HL-60/S4 treated with phorbol 12-myristate 13-acetate at 8.2 ng/mL for 4 days and 3 days (cell line): ENCODE measurements at regions not wholly inside any gene's neighbourhood (a gene's known extent, or its start where the extent isn't known, plus 50 kb on each side); places are given as distances from the start of the nearest gene placed in this dataset.

Experiments
- in situ Hi-C: fragments of 300-500 bp; cut with MboI; formaldehyde crosslinking; loops from 2 replicates; pipeline ENCODE4 v1.15.0; 2022; ENCODE audit warnings: low sequenced_read_pairs

DNA sequence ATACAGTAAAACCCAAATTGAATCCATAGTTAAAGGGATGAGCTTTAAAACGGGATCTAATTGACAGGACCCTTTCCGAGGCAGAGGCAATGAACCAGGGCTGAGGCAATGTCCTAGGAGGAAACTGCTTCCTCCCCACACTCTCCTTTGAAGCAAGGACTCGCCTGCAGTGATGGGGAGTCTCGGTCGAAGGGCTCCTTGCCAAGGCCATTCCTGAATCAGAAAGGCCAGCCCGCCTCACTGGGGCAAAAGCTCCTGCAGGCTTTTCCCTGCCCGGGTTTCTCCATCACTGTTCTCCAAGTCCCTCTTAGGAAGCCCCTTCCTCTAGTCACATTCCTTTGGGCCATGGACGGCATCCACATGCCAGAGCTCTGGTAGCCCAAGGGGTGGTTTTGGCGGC is 132.0 kb downstream of the RBFOX3 start:
- in situ Hi-C loops, result no loop called here

- in situ Hi-C loops, result no loop called here
Observed at GRCh38 chr17:79478051-79478461, 132.8 kb downstream of the RBFOX3 start.

GRCh38 chr17:79476074-79476652 is 134.7 kb downstream of the RBFOX3 start:
- in situ Hi-C loops, result no loop called here

DNA sequence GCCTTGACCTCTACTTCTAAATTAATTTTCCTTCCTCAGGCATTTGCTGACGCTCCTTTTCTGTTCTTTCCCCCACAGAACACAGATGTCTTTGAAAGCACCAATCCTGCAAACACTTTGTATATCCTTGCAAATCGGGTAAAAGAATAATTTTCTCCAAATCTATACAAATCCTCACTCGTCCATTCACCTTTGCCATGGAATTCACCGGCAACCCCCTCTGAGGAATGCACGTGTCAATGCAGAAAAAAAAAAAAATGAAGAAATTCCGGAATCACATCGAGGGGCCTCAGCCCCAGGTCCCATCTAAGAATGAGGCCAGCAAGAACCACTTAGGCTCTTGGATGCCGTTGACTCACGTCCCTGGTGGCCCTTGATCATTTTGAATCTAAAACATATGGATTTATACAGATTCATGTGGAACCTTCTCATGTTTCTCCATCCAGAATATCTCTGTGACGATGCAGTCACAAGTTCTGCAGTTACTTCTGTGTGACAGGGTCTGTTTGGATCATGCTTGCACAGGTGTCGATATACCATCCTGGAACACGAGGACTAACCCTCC is 136.9 kb downstream of the RBFOX3 start:
- in situ Hi-C loops, result no loop called here

GRCh38 chr17:79473111-79473875 is 137.6 kb downstream of the RBFOX3 start:
- in situ Hi-C loops, result no loop called here

- in situ Hi-C loops, result no loop called here
Observed at GRCh38 chr17:79470754-79471153, 140.1 kb downstream of the RBFOX3 start.

- in situ Hi-C loops, result no loop called here
Observed at GRCh38 chr17:79469646-79470045, 141.2 kb downstream of the RBFOX3 start.

- in situ Hi-C loops, result no loop called here
Observed at GRCh38 chr17:79468183-79468944, 142.5 kb downstream of the RBFOX3 start.

DNA sequence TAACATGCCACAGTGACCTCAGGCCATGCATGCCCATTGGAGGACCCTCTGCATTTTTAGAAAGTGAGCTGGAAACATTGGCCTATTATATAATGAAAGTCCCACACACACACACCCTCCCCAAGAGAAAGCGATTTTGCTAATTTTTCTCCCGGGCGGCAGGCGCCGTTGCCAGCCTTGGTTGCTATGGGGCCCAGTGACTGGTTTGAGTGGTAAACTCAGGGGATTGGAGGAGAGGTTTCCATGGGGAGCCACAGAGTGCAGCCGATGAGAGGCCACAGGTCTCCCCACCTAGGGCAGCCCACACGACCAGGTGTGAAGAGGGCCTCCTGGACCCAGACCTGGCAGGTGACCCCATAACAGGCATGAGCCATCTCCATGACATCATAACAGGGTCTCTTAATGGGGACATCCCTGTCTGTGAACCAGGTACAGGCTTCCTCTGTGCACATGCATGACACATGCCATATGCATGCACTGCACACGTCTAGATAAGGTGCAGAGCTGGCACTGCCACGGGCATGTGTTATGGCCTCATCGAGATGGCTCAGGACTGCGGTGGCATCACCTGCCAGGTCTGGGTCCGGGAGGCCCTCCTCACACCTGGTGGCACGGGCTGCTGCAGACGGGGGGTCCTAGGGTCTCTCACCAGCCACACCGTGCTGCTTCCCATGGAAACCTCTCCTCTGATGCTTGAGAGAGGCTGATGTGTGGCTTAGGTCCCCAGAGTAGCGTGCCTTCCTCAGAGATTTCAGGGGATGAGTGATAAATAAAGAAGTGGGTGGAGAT is 144.1 kb downstream of the RBFOX3 start:
- in situ Hi-C loops, result no loop called here

DNA sequence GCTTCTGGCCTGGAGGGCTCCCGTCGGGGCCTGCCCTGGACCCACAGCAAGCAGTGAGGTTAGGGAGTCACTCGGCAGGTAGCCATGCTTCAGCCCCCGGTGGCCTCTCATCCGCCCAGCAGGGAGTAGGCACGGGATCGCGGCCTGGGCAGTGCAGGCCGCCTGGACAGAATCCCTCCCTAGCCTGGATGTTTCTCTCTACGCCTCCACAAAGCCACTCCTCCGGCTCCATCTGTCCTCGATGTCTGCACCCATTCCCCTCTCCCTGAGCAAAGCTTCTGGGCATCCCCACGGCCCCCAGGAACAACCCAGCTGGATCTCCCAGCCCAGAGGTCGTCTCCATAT is 145.2 kb downstream of the RBFOX3 start:
- in situ Hi-C loops, result no loop called here

DNA sequence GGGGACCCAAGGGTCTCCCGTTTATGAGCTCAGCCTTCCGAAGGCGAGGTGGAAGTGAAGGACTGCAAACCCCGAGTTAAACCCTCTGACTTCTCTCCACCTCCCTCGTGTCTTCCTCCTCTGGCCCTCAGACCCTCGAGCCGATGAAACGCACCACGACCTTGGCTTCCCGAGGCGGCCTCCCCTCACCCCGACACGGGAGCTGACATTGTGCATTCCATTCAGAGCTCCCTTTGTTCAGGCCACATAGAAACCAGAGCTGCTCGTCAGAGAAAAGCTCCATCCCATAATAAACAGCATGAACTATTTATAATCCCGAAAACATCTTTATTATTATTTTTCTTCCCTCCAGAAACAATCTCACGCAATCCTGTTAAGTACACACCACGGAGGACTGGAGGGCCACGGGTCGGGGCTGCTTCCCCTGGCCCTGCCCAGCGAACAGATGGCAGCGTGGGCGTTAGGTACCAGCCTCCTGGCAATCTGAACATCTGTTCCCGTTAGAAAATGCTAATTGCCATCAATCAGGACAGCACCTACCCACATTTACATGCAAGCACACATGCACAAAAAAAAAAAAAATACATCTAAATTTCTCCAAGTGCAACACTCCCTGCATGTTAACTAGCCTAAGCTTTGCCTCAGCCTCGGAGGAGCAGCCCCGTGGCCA is 145.7 kb downstream of the RBFOX3 start:
- in situ Hi-C loops, result no loop called here

- in situ Hi-C loops, result no loop called here
Observed at GRCh38 chr17:79464318-79465010, 146.4 kb downstream of the RBFOX3 start.

DNA sequence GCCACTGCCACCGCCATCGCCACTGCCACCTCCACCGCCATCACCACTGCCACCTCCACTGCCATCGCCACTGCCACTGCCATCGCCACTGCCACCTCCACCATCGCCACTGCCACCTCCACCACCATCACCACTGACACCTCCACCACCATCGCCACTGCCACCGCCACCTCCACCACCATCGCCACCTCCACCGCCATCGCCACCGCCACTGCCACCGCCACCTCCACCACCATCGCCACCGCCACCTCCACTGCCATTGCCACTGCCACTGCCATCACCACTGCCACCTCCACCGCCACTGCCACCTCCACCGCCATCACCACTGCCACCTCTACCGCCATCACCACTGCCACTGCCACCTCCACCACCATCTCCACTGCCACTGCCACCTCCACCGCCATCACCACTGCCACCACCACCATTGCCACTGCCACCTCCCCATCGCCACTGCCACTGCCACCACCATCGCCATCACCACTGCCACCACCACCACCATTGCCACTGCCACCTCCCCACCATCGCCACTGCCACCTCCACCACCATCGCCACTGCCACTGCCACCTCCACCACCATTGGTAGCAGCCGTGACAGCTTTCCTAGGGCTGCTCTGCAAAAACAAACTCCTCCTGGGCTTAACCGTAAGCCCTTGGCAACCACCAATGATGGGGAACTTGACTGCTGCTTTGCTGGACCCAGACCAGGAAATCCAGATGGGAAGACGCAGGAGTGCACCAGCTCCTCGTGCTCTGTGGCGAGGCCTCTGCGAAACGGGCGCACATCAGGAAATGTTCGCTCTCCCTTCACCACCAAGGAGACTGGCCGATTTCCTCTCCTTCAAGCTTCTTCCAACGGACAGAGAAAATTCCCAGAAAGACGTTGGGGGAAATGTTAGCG is 147.2 kb downstream of the RBFOX3 start:
- in situ Hi-C loops, result no loop called here

GRCh38 chr17:79461041-79461440 is 149.8 kb downstream of the RBFOX3 start:
- in situ Hi-C loops, result no loop called here

DNA sequence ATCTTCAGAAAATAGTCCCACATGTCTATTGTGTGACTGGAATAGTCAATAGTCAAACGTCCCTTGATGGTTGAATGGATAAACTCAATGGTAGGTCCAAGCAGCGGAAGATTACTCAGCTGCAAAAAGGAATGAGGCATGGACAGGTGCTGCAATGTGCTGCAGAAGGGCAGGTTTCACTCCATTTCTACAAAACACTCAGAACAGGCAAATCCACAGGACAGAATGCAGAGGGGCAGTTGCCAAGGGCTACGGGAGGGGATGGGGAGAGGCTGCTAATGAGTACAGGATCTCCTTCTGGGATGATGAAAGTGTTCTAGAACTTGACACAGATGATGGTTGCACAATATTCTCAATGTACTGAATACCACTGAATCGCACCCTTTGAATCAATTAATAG is 151.0 kb downstream of the RBFOX3 start:
- in situ Hi-C loops, result no loop called here

GRCh38 chr17:79459003-79459655 is 151.7 kb downstream of the RBFOX3 start:
- in situ Hi-C loops, result no loop called here

GRCh38 chr17:79458356-79458755 is 152.5 kb downstream of the RBFOX3 start:
- in situ Hi-C loops, result no loop called here

GRCh38 chr17:79457889-79458288 is 153.0 kb downstream of the RBFOX3 start:
- in situ Hi-C loops, result no loop called here
